Psoas muscle (tissue), 7 donors: ENCODE measurements at regions not wholly inside any gene's neighbourhood (a gene's known extent, or its start where the extent isn't known, plus 50 kb on each side); places are given as distances from the start of the nearest gene placed in this dataset.

Experiments
- ATAC-seq, 4 donors: fragments of 200-7000 bp; cut with Tn5 transposase; one replicate each; pipeline ENCODE4 v1.9.1; 2020; ENCODE audit warnings: moderate library complexity in 3 of 4, mild to moderate bottlenecking in 2 of 4
- DNase-seq, 2 donors: peaks; one replicate each; pipeline ENCODE4 v3.0.0-alpha.2; 2020
- H3K27ac ChIP-seq: fragments of 200-600 bp; one replicate; pipeline ENCODE4 v1.8.0; 2022
- H3K27me3 ChIP-seq, 3 donors: fragments of 200-600 bp in 1 of 3; one replicate each; pipeline versions ENCODE4 v1.6.1 to v1.8.0; 2013 to 2022; ENCODE audit warnings: low read length in 2 of 3, mild to moderate bottlenecking in 2 of 3, moderate library complexity in 1 of 3; ENCODE audit not compliant: insufficient read depth in 3 of 3
- H3K36me3 ChIP-seq, 2 donors: fragments of 200-600 bp in 1 of 2; one replicate each; pipeline versions ENCODE4 v1.6.1 to v1.8.0; 2013 to 2022; ENCODE audit warnings: low read depth in 1 of 2, mild to moderate bottlenecking in 1 of 2, moderate library complexity in 1 of 2; ENCODE audit not compliant: insufficient read depth in 1 of 2
- H3K4me1 ChIP-seq: fragments of 200-600 bp; one replicate; pipeline ENCODE4 v1.8.0; 2022
- H3K4me3 ChIP-seq: fragments of 200-600 bp; one replicate; pipeline ENCODE4 v1.8.0; 2022; ENCODE audit warnings: mild to moderate bottlenecking
- H3K9me3 ChIP-seq: fragments of 200-600 bp; one replicate; pipeline ENCODE4 v1.8.0; 2022
- WGBS, 3 donors: extraction: QIAGEN DNeasy Blood & Tissue Kit; methylation state at CpG; one replicate each; pipeline versions ENCODE4 v1.1.6 to v1.1.7; 2013; 5-methylcytosine and 5-hydroxymethylcytosine counted together
- intact Hi-C, 2 donors: fragments of 100-400 bp; cut with DNase I; formaldehyde crosslinking; loops; one replicate each; pipeline versions ENCODE4 v1.11.0 to v1.14.2; 2022
- TF ChIP-seq, protein P1 (sequence below): fragments of 200-600 bp; IDR thresholded peaks from one replicate; pipeline ENCODE4 v1.8.0; 2022; ENCODE audit warnings: antibody characterized with exemption
- donor health status: healthy with polysubstance abuse.
- donor health status: DM: no; HTN: no; CAD: no; lungs with moderate emphysema.
- donor health status: Bipolar disorder and iron deficiency.
- donor health status: healthy.
- donor health status: DM: yes; HTN: yes; CAD: no.
- donor health status: DM: no; HTN: no; CAD: no.
- donor health status: DM: yes; HTN: yes; CAD: no.

DNA sequence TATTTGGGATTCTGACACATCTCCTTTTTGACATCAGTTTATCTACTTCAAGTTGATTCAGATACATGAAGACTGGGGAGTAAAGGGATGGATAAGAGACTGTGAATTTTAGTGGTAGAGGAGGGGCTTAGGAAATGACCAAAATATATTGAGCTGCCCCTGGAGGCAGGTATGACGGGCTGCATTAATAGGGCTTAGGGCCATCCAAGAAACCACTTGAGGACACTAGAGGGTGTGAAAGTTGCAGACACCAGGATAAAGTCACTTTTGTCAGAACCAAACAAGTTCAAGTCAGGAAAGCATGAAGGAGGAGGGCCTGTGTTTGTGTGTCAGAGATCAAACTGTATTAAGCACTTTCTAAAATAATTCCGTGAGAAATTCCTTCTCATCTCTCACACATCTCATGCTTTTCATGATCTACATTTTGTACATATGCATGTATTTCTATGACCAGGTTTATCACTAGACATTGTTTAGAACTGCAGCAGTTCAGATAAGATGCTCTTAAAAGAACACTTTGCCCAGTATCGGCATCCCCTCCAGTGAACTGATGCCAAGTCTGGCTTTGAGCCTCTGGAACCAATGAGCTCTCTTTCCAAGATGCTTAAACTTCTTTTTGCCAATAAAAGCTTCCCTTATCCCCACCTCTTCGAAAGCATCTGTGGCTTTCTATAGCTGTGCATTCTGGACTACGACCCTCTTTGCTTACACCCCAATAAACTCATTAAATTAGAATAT lies 136.9 kb downstream of the SLC38A1 start:
- Histone ChIP-seq H3K9me3 (no peaks in the 10 kb centered on the region), H3K27ac (no peak overlapping the region), H3K4me3 (no peak overlapping the region), H3K36me3 (no peaks in the 10 kb centered on the region), H3K4me1 (no peaks in the 10 kb centered on the region), H3K27me3 (no peaks in the 10 kb centered on the region)
- 49 to 58% (median 50%) methylated on average over 5 of the region's 5 CpGs for WGBS, 3 donors
- DNase-seq (no peak), ATAC-seq (no peak)
- TF ChIP-seq, protein P1, sequence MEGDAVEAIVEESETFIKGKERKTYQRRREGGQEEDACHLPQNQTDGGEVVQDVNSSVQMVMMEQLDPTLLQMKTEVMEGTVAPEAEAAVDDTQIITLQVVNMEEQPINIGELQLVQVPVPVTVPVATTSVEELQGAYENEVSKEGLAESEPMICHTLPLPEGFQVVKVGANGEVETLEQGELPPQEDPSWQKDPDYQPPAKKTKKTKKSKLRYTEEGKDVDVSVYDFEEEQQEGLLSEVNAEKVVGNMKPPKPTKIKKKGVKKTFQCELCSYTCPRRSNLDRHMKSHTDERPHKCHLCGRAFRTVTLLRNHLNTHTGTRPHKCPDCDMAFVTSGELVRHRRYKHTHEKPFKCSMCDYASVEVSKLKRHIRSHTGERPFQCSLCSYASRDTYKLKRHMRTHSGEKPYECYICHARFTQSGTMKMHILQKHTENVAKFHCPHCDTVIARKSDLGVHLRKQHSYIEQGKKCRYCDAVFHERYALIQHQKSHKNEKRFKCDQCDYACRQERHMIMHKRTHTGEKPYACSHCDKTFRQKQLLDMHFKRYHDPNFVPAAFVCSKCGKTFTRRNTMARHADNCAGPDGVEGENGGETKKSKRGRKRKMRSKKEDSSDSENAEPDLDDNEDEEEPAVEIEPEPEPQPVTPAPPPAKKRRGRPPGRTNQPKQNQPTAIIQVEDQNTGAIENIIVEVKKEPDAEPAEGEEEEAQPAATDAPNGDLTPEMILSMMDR: no peak
- intact Hi-C loops: loop anchor here in 1 of 2 donors (10.0 kb wide), 1 partner anchor 703 kb away; no protein-coding TSS in a partner anchor

DNA sequence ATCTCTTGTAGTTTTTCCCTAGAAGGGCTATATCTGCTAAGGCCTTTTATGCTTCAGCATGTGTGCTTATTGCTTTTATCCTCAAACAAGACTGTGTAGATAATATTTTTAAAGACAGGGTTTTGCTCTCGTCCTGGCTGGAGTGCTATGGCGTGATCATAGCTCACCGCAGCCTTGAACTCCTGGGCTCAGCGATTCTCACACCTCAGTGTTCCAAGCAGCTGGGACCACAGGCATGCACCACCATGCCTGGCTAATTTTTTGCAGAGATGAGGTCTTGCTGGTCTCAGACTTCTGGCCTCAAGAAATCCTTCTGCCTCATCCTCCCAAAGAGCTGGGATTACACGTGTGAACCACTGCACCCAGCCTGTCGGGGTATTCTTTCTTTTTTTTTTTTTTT lies 137.3 kb upstream of the SCAF11 start:
- ATAC-seq: no peak
- H3K4me3 ChIP-seq: no peak overlapping the region
- DNase-seq: no peak
- H3K27me3 ChIP-seq: no peaks in the 10 kb centered on the region
- H3K36me3 ChIP-seq: no peaks in the 10 kb centered on the region
- H3K9me3 ChIP-seq: no peaks in the 10 kb centered on the region
- 74 to 87% (median 83%) methylated on average over 6 of the region's 6 CpGs for WGBS, 3 donors
- no peak overlapping the region for H3K27ac ChIP-seq
- TF ChIP-seq, protein P1: no peak
- no peaks in the 10 kb centered on the region for H3K4me1 ChIP-seq
- intact Hi-C loops: loop anchor here (5.0 to 10.0 kb wide), 5 partner anchors 177 to 895 kb away; no protein-coding TSS in a partner anchor

GRCh38 chr12:46126050-46126727 lies 135.8 kb upstream of the SCAF11 start:
- 71 to 82% (median 72%) methylated on average over 4 of the region's 4 CpGs for whole genome bisulfite sequencing, 3 donors
- TF ChIP-seq, protein P1: no peak
- Histone ChIP-seq H3K4me1 (no peaks in the 10 kb centered on the region), H3K4me3 (no peak overlapping the region), H3K27me3 (no peaks in the 10 kb centered on the region), H3K36me3 (no peaks in the 10 kb centered on the region), H3K9me3 (no peaks in the 10 kb centered on the region), H3K27ac (no peak overlapping the region)
- intact Hi-C loops: loop anchor here (5.0 to 10.0 kb wide), 5 partner anchors 179 to 896 kb away; no protein-coding TSS in a partner anchor
- ATAC-seq (no peak), DNase-seq (no peak)

- no peak overlapping the region for H3K27ac ChIP-seq
- H3K4me1 ChIP-seq: no peaks in the 10 kb centered on the region
- no peaks in the 10 kb centered on the region for H3K27me3 ChIP-seq
- H3K36me3 ChIP-seq: no peaks in the 10 kb centered on the region
- no peaks in the 10 kb centered on the region for H3K9me3 ChIP-seq
- DNase-seq (no peak), ATAC-seq (peak; percentile 89 to 99 (median 94))
- WGBS, 3 donors: 17 to 26% (median 21%) methylated on average over 7 to 10 of the region's 12 CpGs
- peak overlapping the region; percentile 44 for H3K4me3 ChIP-seq
- TF ChIP-seq, protein P1: peak; percentile 55
- intact Hi-C loops: loop anchor here (5.0 to 10.0 kb wide), 5 partner anchors 180 to 897 kb away; no protein-coding TSS in a partner anchor
These were observed 134.7 kb upstream of the SCAF11 start for GRCh38 chr12:46124848-46125619.
